ENCODE measurements at regions not wholly inside any gene's neighbourhood (a gene's known extent, or its start where the extent isn't known, plus 50 kb on each side); places are given as distances from the start of the nearest gene placed in this dataset.

DNA sequence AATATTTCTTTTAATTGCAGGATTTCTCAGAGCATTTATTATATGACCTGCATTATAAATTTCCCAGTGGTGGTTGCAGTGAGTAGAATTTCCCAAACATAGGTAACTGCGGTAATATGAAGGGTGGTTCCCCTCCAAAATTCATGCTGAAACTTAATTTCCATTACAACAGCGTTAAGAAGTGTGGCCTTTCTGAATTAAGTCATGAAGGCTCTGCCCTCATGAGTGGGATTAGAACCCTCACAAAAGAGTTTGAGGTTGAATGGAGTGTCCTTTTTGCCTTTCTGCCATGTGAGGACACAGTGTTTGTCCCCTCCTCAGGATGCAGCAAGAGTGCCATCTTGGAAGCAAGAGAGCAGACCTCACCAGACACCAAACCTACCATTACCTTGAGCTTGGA, 233.6 kb downstream of the KTN1 start:
- H3K4me3 ChIP-seq (ENCODE audit: control insufficient read depth, low read depth, low read length): no peak overlapping the region
- TF ChIP-seq, protein P1, sequence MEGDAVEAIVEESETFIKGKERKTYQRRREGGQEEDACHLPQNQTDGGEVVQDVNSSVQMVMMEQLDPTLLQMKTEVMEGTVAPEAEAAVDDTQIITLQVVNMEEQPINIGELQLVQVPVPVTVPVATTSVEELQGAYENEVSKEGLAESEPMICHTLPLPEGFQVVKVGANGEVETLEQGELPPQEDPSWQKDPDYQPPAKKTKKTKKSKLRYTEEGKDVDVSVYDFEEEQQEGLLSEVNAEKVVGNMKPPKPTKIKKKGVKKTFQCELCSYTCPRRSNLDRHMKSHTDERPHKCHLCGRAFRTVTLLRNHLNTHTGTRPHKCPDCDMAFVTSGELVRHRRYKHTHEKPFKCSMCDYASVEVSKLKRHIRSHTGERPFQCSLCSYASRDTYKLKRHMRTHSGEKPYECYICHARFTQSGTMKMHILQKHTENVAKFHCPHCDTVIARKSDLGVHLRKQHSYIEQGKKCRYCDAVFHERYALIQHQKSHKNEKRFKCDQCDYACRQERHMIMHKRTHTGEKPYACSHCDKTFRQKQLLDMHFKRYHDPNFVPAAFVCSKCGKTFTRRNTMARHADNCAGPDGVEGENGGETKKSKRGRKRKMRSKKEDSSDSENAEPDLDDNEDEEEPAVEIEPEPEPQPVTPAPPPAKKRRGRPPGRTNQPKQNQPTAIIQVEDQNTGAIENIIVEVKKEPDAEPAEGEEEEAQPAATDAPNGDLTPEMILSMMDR (IDR thresholded peaks at IDR 0.05; ENCODE audit: control insufficient read depth, insufficient read depth, low read depth, low read length, missing control alignments): no peak
- no peak for DNase-seq (ENCODE audit: low read depth)

GRCh38 chr14:55814064-55814463, 234.1 kb downstream of the KTN1 start:
- no peak for DNase-seq (ENCODE audit: low read depth)
- TF ChIP-seq, protein P1 (IDR thresholded peaks at IDR 0.05; ENCODE audit: control insufficient read depth, insufficient read depth, low read depth, low read length, missing control alignments): no peak

DNA sequence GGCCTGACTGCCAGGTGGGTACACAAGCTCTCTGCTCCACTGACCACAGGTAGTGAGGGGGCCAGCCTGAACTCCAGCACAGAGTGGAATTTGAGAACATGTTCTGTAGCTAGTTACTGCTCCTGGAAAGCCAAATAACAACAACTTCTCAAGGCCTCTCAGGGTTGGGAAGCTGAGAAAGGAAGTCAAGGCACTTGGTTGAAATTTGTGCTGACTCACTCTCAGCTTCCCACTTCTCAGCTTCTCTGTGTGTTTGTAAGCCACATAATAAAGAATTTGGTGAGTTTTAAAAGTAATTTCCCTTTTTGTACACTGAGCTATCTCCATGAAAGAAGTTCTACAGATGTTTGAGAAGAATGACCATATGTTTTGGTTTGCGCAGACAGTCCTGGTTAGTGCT, 234.9 kb downstream of the KTN1 start:
- DNase-seq (ENCODE audit: low read depth): no peak
- TF ChIP-seq, protein P1 (IDR thresholded peaks at IDR 0.05; ENCODE audit: control insufficient read depth, insufficient read depth, low read depth, low read length, missing control alignments): no peak

More at GRCh38 chr14:55814064-55814463, 234.1 kb downstream of the KTN1 start:
- no peak overlapping the region for H3K4me3 ChIP-seq (ENCODE audit: control insufficient read depth, low read depth, low read length)

GRCh38 chr14:55816225-55816624, 236.2 kb downstream of the KTN1 start:
- TF ChIP-seq, protein P1 (IDR thresholded peaks at IDR 0.05; ENCODE audit: control insufficient read depth, insufficient read depth, low read depth, low read length, missing control alignments): no peak
- DNase-seq (ENCODE audit: low read depth): no peak

More for the DNA sequence above, 234.9 kb downstream of the KTN1 start:
- H3K4me3 ChIP-seq (ENCODE audit: control insufficient read depth, low read depth, low read length): no peak overlapping the region

GRCh38 chr14:55819610-55820304, 239.8 kb downstream of the KTN1 start:
- TF ChIP-seq, protein P1 (IDR thresholded peaks at IDR 0.05; ENCODE audit: control insufficient read depth, insufficient read depth, low read depth, low read length, missing control alignments): no peak
- no peak for DNase-seq (ENCODE audit: low read depth)
- H3K4me3 ChIP-seq (ENCODE audit: control insufficient read depth, low read depth, low read length): no peak overlapping the region

More at GRCh38 chr14:55816225-55816624, 236.2 kb downstream of the KTN1 start:
- no peak overlapping the region for H3K4me3 ChIP-seq (ENCODE audit: control insufficient read depth, low read depth, low read length)

DNA sequence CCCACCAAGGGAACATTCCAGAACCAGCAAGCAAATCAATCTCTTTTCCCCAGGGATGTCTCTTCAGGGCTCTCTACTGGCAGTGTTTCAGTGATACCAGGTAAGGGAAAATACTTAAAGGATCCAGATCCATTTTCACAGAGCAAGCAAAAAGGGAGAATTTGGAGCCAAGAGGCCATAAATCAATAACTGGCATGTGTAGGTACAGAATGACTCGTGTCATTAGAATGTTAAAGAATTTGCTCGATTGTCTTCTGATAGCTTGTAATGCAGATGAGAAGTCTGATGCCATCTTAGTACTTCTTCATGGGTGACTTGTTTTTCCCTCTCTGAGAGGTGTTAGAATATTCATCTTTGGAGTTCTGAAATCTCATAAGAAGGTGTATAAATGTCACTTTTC, 242.9 kb downstream of the KTN1 start:
- TF ChIP-seq, protein P1 (IDR thresholded peaks at IDR 0.05; ENCODE audit: control insufficient read depth, insufficient read depth, low read depth, low read length, missing control alignments): no peak
- H3K4me3 ChIP-seq (ENCODE audit: control insufficient read depth, low read depth, low read length): no peak overlapping the region
- no peak for DNase-seq (ENCODE audit: low read depth)

Data from AG09309 (cell line).